Mucosa of rectum (tissue), 2 donors: ENCODE measurements at regions not wholly inside any gene's neighbourhood (a gene's known extent, or its start where the extent isn't known, plus 50 kb on each side); places are given as distances from the start of the nearest gene placed in this dataset.

ENCODE experiments used
- H3K27ac ChIP-seq, 2 donors: one replicate each; pipeline ENCODE4 v1.7.0; 2013; ENCODE audit warnings: inconsistent platforms in 2 of 2, low read depth in 2 of 2, low read length in 2 of 2
- H3K27me3 ChIP-seq, 2 donors: one replicate each; pipeline ENCODE4 v1.7.0; 2013; ENCODE audit warnings: low read length in 2 of 2; ENCODE audit not compliant: control insufficient read depth in 2 of 2, insufficient read depth in 2 of 2
- H3K36me3 ChIP-seq, 2 donors: one replicate each; pipeline ENCODE4 v1.7.0; 2013; ENCODE audit warnings: low read length in 2 of 2; ENCODE audit not compliant: control insufficient read depth in 2 of 2, insufficient read depth in 2 of 2
- H3K4me1 ChIP-seq, 2 donors: one replicate each; pipeline ENCODE4 v1.7.0; 2013; ENCODE audit warnings: low read length in 2 of 2, mild to moderate bottlenecking in 1 of 2; ENCODE audit not compliant: control insufficient read depth in 2 of 2, insufficient read depth in 2 of 2
- H3K4me3 ChIP-seq, 2 donors: one replicate each; pipeline ENCODE4 v1.7.0; 2013; ENCODE audit warnings: low read length in 2 of 2
- H3K9ac ChIP-seq, 2 donors: one replicate each; pipeline ENCODE4 v1.7.0; 2013; ENCODE audit warnings: low read length in 2 of 2, low read depth in 1 of 2, mild to moderate bottlenecking in 1 of 2
- H3K9me3 ChIP-seq, 2 donors: one replicate each; pipeline ENCODE4 v1.7.0; 2013; ENCODE audit warnings: low read length in 2 of 2; ENCODE audit not compliant: control insufficient read depth in 2 of 2
- donor health status: healthy.
- donor health status: Normal muscosa, but diverticular disease.

DNA sequence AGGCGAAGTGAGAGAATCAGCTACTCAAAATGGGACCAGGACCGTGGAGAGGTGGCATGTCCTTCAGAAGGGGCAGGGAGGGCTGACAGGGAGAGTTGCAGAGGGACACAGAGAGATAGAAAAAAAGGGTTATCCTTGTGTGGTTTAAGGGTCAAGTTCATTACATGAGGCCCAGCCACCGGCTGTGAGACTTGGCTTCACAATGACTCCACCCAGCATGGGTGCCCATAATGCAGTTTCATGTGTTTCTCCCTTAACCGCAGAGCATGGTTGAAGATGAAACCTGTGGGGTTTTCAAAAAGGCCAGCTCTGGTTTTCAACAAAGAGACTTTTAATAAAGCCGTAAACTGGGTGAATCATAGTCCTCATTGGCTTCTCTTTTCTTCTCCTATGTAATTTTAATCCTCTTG is 164.6 kb downstream of the KLF5 start:
- no peak overlapping the region for H3K4me3 ChIP-seq
- no peaks in the 10 kb centered on the region for H3K4me1 ChIP-seq
- H3K27ac ChIP-seq: no peak overlapping the region
- H3K9me3 ChIP-seq: no peaks in the 10 kb centered on the region
- no peaks in the 10 kb centered on the region for H3K27me3 ChIP-seq
- H3K9ac ChIP-seq: no peak overlapping the region
- no peaks in the 10 kb centered on the region for H3K36me3 ChIP-seq

DNA sequence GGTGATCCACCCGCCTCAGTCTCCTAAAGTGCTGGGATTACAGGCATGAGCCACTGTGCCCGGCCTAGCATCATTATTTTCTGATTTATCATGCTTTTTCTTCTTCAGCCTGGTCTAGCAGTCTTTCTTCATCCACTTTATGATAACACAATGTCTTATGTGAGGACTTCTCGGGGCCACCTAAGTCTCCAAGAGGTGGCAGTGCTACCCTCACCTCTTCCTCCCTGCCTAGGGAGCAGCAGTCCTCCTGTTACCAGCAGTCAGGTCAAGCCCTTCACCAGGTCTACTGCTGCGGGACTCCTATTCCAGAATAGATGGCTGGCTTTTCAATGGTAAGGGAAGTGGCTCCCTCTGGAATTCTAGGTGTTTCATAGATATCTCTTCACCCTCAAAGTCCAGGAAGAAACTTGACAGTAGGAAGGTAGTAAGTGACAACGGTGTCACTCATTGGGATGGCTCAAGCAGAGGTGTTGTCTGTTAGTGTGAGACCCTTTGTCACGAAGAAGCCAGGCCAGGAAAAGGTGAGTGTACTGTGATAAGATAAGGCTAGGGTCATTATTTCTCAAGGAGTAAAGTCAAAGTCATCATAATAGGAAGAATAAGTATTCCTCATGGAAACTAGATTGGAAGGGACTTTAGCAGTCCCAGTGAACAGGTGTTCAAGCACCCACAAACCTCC is 164.0 kb downstream of the KLF5 start:
- H3K9ac ChIP-seq: no peak overlapping the region

DNA sequence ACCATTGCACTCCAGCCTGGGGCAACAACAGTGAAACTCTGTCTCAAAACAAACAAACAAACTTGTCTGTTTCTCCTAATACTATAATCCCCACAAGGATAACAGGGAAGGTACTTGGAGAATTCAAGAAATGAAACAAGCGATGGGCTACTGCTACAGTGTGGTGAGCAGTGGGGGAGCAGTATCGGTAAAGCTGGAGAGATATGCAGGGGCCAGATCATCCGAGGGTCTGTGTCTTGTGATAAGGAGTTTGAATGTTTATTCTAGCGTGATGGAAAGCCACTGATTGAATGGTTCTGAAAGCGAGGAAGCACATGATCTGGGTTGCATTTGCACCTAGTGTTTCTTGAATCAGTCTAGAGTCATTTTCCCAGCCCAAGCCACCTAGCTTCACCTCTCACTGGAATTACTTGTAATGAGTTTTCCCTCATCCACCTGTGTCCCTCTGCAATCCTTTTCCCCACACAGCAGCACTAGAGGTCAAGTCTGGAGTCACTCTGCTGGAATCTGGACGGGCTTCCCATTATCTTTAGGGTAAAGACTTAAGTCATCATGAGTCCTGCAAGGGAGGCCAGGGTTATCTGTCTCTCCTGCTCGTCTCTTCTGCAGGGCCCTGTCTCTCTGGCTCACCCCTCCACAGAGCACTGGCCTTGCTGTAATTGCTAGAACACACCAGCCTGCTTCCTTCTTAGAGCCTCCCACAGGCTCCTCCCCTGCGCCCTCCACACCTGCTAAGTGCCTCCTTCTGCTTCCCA is 162.3 kb downstream of the KLF5 start:
- Histone ChIP-seq H3K9ac (no peak overlapping the region), H3K4me3 (no peak overlapping the region), H3K4me1 (peaks cover 3 to 8% of the 10 kb centered on the region in 2 donors), H3K27ac (no peak overlapping the region), H3K36me3 (no peaks in the 10 kb centered on the region), H3K9me3 (no peaks in the 10 kb centered on the region), H3K27me3 (no peaks in the 10 kb centered on the region)

More for the DNA sequence above, 164.0 kb downstream of the KLF5 start:
- Histone ChIP-seq H3K36me3 (no peaks in the 10 kb centered on the region), H3K27me3 (no peaks in the 10 kb centered on the region), H3K4me1 (no peaks in the 10 kb centered on the region), H3K27ac (no peak overlapping the region), H3K9me3 (no peaks in the 10 kb centered on the region), H3K4me3 (no peak overlapping the region)

DNA sequence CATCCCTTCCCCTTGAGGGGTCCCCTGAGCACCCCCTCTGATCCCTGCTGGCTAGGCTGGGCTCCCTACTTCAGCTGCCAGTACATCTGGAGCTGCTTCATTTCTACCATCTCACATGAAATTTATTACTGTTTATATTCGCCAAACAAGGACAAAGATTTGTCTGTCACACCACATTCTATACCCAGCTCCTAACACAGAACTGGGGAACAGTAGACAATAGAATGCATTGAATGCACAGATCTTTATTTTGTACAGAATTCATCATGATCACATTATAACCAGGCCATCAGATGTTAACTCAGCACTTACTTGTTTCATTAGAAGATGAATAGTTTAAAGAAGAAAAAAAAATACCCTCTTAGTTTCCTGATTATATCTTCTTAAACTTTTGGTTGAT is 159.4 kb downstream of the KLF5 start:
- H3K36me3 ChIP-seq: no peaks in the 10 kb centered on the region
- H3K9ac ChIP-seq: no peak overlapping the region
- H3K4me3 ChIP-seq: no peak overlapping the region
- peaks cover 6 to 8% of the 10 kb centered on the region in 2 donors for H3K4me1 ChIP-seq
- H3K27me3 ChIP-seq: no peaks in the 10 kb centered on the region
- H3K9me3 ChIP-seq: no peaks in the 10 kb centered on the region
- H3K27ac ChIP-seq: no peak overlapping the region

DNA sequence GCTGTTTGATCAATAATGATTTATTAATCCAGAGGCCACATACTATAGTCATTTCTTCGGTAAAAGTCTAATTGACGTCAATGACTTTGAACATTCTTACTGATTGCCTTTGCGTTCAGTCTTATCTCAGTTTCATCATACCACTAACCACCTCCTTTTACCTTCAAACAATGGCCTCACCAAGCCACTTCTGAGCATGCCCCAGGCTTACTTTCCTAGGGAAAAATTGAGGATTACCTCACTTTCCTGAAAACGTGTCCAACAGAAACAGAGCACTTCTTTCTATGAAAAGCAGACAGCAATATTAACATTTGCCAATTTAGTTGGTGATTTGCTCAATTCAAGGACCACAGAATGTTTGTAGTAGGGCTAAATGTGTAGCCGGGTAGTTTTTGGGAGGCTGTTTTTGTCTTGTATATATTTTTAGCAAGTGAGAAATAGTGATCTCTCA is 157.6 kb downstream of the KLF5 start:
- H3K27me3 ChIP-seq: no peaks in the 10 kb centered on the region
- peak overlapping the region in 1 of 2 donors; percentile 10 for H3K4me3 ChIP-seq
- H3K36me3 ChIP-seq: no peaks in the 10 kb centered on the region
- H3K27ac ChIP-seq: peak overlapping the region in 1 of 2 donors; percentile 6
- peaks cover 6 to 8% of the 10 kb centered on the region in 2 donors for H3K4me1 ChIP-seq
- no peaks in the 10 kb centered on the region for H3K9me3 ChIP-seq
- H3K9ac ChIP-seq: no peak overlapping the region

DNA sequence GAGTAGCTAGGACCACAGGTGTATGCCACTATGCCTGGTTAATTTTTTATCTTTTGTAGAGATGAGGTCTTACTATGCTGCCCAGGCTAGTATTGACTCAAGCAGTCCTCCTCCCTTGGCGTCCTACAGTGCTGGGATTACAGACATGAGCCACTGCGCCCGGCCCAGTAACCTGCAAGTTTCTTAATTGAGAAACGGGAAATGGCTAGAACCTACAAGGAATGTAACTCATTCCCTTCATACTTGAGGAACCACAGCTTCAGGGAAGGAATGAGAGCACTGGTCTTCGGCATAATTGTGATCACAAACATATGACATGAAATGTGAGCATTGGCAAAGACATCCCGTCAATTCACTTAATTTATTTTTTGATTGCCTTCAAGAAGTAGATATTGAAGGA is 157.0 kb downstream of the KLF5 start:
- Histone ChIP-seq H3K9ac (no peak overlapping the region), H3K27ac (peak overlapping the region in 1 of 2 donors; percentile 61), H3K27me3 (no peaks in the 10 kb centered on the region), H3K9me3 (no peaks in the 10 kb centered on the region), H3K4me1 (peaks cover 6 to 8% of the 10 kb centered on the region in 2 donors), H3K4me3 (no peak overlapping the region), H3K36me3 (no peaks in the 10 kb centered on the region)

DNA sequence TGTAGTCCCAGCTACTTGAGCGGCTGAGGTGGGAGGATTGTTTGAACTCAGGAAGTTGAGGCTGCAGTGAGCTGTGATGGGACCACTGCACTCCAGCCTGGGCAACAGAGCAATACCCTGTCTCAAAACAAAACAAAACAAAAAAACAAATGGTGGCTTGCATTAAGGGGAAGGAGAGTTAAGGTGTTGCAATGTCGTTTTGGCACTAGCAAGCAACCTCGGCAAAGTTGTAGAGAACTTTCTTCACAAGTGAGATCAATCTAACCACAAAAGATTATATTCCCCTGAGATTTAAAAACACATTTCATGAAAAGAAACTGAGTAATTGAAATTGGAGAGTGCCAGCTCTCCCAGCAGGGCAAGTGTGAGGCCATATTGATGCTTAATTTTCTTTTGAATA is 153.7 kb downstream of the KLF5 start:
- no peak overlapping the region for H3K4me3 ChIP-seq
- H3K9ac ChIP-seq: no peak overlapping the region
- H3K27me3 ChIP-seq: no peaks in the 10 kb centered on the region
- H3K27ac ChIP-seq: no peak overlapping the region
- peaks cover 6 to 8% of the 10 kb centered on the region in 2 donors for H3K4me1 ChIP-seq
- H3K36me3 ChIP-seq: no peaks in the 10 kb centered on the region
- no peaks in the 10 kb centered on the region for H3K9me3 ChIP-seq

DNA sequence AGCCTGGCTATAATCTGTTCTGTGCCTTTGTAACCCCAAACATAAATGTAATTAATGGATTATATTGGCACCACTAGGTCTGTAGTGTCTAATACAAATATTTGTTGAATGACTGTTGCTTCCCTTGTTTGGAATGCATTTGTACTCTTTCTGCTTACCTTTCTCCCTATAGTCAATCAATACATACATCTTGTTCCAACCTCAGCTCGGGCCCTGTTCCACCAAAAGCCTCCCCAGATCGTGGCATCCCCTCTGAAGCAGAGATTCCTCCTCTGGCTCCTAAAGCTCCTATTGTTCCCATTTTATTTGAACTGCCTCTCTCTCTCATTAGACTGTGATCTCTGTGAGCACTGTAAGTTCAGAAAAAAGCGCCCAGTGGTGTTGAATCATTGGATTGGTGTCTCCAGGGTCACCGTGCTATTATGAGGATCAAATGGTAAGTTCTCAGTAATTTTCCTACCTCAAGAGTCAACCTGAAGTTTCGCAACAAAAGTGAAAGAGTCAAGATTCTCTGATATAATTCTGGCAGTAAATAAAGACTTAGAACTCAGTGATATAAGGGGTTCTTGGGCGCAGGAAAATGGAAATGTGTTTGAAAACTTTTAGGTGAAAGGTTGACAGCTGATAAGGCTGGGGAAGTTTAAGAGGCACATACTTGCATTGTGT is 151.5 kb downstream of the KLF5 start:
- Histone ChIP-seq H3K4me1 (peaks cover under 1 to 1% of the 10 kb centered on the region in 2 donors), H3K4me3 (no peak overlapping the region), H3K9me3 (no peaks in the 10 kb centered on the region), H3K36me3 (no peaks in the 10 kb centered on the region), H3K27ac (no peak overlapping the region), H3K9ac (no peak overlapping the region), H3K27me3 (no peaks in the 10 kb centered on the region)

DNA sequence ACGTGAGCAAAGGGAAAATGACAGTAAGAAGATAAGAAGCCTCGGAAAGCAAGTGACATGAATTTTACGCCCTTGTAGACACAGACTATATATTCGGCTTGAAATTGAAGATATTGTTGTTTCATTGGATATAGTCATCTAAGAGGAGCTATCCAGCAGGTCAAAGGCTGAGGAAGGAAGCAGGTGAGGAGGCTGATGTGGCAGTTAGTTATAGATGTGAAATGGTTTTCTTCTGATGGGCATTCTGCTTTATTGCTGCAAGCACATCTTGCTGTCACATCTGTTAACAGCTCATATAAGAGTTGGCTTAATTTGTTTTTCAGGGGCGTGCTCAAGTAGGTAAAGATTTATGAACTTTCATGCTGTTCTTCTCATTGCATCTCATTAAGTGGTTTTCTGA is 146.1 kb downstream of the KLF5 start:
- no peak overlapping the region for H3K4me3 ChIP-seq

DNA sequence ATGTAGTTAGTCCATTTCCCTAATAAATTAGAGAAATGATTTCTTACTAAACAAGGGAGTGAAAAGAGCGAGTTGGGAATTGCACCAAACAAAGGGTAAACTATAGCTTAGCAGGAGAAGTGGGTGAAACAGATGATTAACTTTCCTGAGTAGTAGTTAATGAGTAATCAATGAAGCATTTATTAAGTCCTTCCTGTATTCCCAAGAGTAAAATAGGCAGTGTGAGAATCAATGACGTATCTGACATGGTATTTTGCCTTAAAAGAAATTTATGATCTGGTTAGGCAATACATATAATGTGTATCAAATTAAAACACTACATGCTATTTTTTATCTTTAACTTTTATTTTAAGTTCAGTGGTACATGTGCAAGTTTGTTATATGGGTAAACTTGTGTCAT is 142.8 kb downstream of the KLF5 start:
- Histone ChIP-seq H3K4me3 (no peak overlapping the region), H3K27ac (no peak overlapping the region), H3K9me3 (no peaks in the 10 kb centered on the region), H3K36me3 (no peaks in the 10 kb centered on the region), H3K27me3 (no peaks in the 10 kb centered on the region), H3K9ac (no peak overlapping the region), H3K4me1 (peaks cover 4 to 10% of the 10 kb centered on the region in 2 donors)

More for the DNA sequence above, 146.1 kb downstream of the KLF5 start:
- Histone ChIP-seq H3K27ac (no peak overlapping the region), H3K9ac (no peak overlapping the region), H3K36me3 (no peaks in the 10 kb centered on the region), H3K4me1 (peaks cover 4 to 7% of the 10 kb centered on the region in 2 donors), H3K9me3 (no peaks in the 10 kb centered on the region), H3K27me3 (no peaks in the 10 kb centered on the region)
